Common myeloid progenitor, CD34-positive (primary cell): ENCODE measurements at regions not wholly inside any gene's neighbourhood (a gene's known extent, or its start where the extent isn't known, plus 50 kb on each side); places are given as distances from the start of the nearest gene placed in this dataset.

Experiments
- CTCF ChIA-PET: fragments of 350-600 bp; sonication (Branson Sonifier 250); formaldehyde crosslinking; loops from one replicate; lab custom pipeline; 2021; ENCODE audit warnings: antibody characterized with exemption; lab: Charles Lee
- POLR2A ChIA-PET: fragments of 350-600 bp; sonication (Branson Sonifier 250); formaldehyde crosslinking; loops from one replicate; lab custom pipeline; 2021; ENCODE audit warnings: antibody characterized with exemption; lab: Charles Lee
- DNase-seq, 3 donors: peaks; one replicate each; pipeline versions ENCODE4 v3.0.0 to v3.0.0-alpha.2; 2013
- H3K27ac ChIP-seq, 2 experiments: 1 replicate in 1 of 2; 2 replicates in 1 of 2; pipeline ENCODE4 v1.7.0; 2013; ENCODE audit warnings: inconsistent platforms in 2 of 2, low read length in 2 of 2, mild to moderate bottlenecking in 2 of 2, low read depth in 1 of 2, moderate library complexity in 1 of 2; ENCODE audit not compliant: severe bottlenecking in 2 of 2, insufficient read depth in 1 of 2, poor library complexity in 1 of 2
- H3K27me3 ChIP-seq, 5 experiments: replicated peaks in 2 of 5; 1 replicate in 3 of 5; 2 replicates in 2 of 5; pipeline versions ENCODE4 v1.6.1 to v1.7.0; 2013; ENCODE audit warnings: low read length in 4 of 5, mild to moderate bottlenecking in 2 of 5, moderate library complexity in 2 of 5, inconsistent platforms in 1 of 5; ENCODE audit not compliant: insufficient read depth in 5 of 5, control insufficient read depth in 4 of 5
- H3K36me3 ChIP-seq, 4 experiments: 1 replicate in 2 of 4; 2 replicates in 2 of 4; pipeline versions ENCODE4 v1.6.1 to v1.7.0; 2013; ENCODE audit warnings: low read length in 3 of 4, control low read depth in 1 of 4, mild to moderate bottlenecking in 1 of 4; ENCODE audit not compliant: control insufficient read depth in 4 of 4, insufficient read depth in 4 of 4
- H3K4me1 ChIP-seq, 4 experiments: 1 replicate in 3 of 4; 2 replicates in 1 of 4; pipeline versions ENCODE4 v1.6.1 to v1.7.1; 2013; ENCODE audit warnings: low read length in 3 of 4, mild to moderate bottlenecking in 3 of 4, control low read depth in 1 of 4, inconsistent platforms in 1 of 4, moderate library complexity in 1 of 4; ENCODE audit not compliant: control insufficient read depth in 4 of 4, insufficient read depth in 4 of 4; ENCODE audit errors: control extremely low read depth in 1 of 4
- H3K4me3 ChIP-seq, 7 experiments: 1 replicate in 4 of 7; 2 replicates in 3 of 7; pipeline versions ENCODE4 v1.5.1 to v1.7.0; 2013; ENCODE audit warnings: mild to moderate bottlenecking in 7 of 7, low read length in 6 of 7, moderate library complexity in 6 of 7, inconsistent platforms in 2 of 7, low read depth in 2 of 7, control low read depth in 1 of 7; ENCODE audit not compliant: insufficient read depth in 4 of 7, control insufficient read depth in 1 of 7; ENCODE audit errors: extremely low read depth in 1 of 7
- H3K9me3 ChIP-seq, 5 experiments: 1 replicate in 4 of 5; 2 replicates in 1 of 5; pipeline versions ENCODE4 v1.6.1 to v1.7.1; 2013; ENCODE audit warnings: low read length in 4 of 5, mild to moderate bottlenecking in 2 of 5, inconsistent platforms in 1 of 5, low read depth in 1 of 5, moderate library complexity in 1 of 5; ENCODE audit not compliant: control insufficient read depth in 4 of 5, insufficient read depth in 2 of 5; ENCODE audit errors: control extremely low read depth in 1 of 5
- WGBS: methylation state at CpG from one replicate; pipeline ENCODE4 v1.1.5; 2013; ENCODE audit not compliant: insufficient coverage; 5-methylcytosine and 5-hydroxymethylcytosine counted together

DNA sequence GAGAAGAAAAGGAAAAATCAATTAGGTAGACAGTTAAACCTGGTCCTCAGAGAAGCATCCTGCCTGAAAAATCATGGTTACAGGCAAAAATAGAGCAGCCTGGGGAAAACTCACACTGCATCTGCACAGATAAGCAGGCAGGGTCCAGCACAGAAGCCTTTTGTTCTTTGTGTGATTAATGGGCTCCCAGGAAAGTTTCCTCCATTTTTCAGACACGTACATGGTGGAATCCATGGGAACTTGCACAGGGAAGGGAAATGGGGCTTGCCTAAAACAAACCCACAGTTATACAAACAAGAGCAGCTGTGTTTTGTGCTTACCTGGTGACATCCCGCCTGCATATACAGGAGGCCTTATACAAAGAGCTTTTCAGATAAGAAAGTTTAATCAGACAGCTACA is 243.9 kb upstream of the ATP10B start:
- H3K4me3 ChIP-seq: no peak overlapping the region
- no peaks in the 10 kb centered on the region for H3K36me3 ChIP-seq
- CTCF ChIA-PET: no interaction called here
- 30% methylated on average over 2 of the region's 2 CpGs for WGBS
- H3K9me3 ChIP-seq: peaks cover 0 to 2% (median 0%) of the 10 kb centered on the region in 5 experiments
- no peak overlapping the region for H3K27ac ChIP-seq
- POLR2A ChIA-PET: no interaction called here
- no peaks in the 10 kb centered on the region for H3K27me3 ChIP-seq
- no peak for DNase-seq
- H3K4me1 ChIP-seq: no peaks in the 10 kb centered on the region

DNA sequence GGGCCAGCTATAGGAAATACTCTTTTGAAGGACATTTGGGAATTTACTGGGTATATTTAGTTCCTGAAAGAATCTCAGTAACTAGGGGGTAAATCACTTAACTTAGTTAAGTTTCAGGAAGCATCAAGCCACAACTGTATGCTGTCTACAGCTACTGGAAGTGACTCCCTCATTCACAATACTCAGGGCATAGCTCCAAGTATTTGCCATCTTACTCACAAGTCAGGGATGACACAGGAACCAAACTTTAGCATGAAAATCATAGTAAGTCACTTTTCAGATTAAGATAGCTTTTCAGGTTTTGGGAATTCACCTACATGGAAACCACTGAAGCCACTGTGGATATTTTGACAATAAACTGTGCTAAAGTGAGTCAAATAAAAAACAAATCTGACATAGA is 242.4 kb upstream of the ATP10B start:
- H3K9me3 ChIP-seq: peaks cover 0 to 2% (median 0%) of the 10 kb centered on the region in 5 experiments
- no peaks in the 10 kb centered on the region for H3K27me3 ChIP-seq
- ChIA-PET POLR2A (interaction anchor here (0.7 kb wide), 1 partner anchor 568 kb away, joined by 3 read pairs; no protein-coding TSS in a partner anchor), CTCF (no interaction called here)
- no peak overlapping the region for H3K4me3 ChIP-seq
- H3K27ac ChIP-seq: no peak overlapping the region
- no peak for DNase-seq
- no peaks in the 10 kb centered on the region for H3K36me3 ChIP-seq
- no peaks in the 10 kb centered on the region for H3K4me1 ChIP-seq

DNA sequence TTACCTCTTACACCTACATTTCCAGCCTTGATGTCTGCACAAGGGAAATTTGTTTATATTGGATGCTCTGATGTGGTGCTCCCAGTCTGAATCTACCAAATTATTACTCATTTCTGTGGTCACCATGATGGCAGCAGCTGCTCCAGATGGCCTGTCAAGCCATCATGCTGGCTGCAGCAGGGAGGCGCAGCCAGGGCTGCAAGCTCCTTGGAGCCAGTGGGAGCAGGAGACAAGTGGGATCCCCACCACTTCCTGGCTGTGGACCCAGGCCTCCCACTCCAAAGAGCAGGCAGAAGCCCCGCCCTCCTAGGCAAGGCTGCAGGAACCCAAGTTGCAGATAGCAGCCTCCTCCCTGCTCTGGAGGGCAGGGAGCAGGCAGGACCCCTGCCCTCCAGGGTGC is 241.1 kb upstream of the ATP10B start:
- Histone ChIP-seq H3K27ac (no peak overlapping the region), H3K4me1 (no peaks in the 10 kb centered on the region), H3K36me3 (no peaks in the 10 kb centered on the region), H3K4me3 (no peak overlapping the region), H3K9me3 (peaks cover 0 to 2% (median 0%) of the 10 kb centered on the region in 5 experiments), H3K27me3 (no peaks in the 10 kb centered on the region)
- DNase-seq: no peak
- 100% methylated on average over 2 of the region's 2 CpGs for whole genome bisulfite sequencing
- CTCF ChIA-PET: no interaction called here
- POLR2A ChIA-PET: no interaction called here

DNA sequence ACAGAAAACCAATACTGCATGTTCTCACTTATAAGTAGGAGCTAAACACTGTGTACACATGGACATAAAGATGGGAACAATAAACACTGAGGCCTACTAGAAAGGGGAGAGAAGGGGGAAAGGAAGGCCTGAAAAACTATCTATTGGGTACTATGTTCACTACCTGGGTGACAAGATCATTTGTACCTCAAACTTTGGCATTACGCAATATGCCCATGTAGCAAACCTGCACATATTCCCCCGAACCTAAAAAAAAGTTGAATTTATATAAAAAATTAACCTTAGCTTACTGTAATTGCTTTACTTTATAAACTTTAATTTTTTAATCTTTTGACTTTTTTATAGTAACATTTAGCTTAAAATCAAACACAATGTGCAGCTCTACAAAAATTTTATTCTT is 237.6 kb upstream of the ATP10B start:
- WGBS: no CpG with 5 or more reads among the region's 2 CpGs
- ChIA-PET POLR2A (no interaction called here), CTCF (no interaction called here)

DNA sequence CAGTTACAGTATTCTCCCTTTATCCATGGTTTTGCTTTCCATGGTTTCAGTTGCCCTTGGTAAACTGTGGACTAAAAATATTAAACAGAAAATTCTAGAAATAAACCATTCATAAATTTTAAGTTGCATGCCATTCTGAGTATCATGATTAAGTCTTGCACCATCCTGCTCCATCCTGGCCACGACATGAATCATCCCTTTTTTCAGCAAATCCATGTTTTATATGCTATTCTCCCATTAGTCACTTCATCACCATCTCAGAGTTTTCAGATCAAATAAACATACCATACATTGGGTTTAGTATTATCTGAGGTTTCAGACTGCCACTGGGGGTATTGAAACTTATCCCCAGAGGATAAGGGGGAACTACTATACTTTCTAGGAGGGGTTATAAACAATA is 234.4 kb upstream of the ATP10B start:
- H3K4me1 ChIP-seq: no peaks in the 10 kb centered on the region
- POLR2A ChIA-PET: no interaction called here
- 100% methylated on average over 1 of the region's 1 CpG for WGBS
- no peaks in the 10 kb centered on the region for H3K27me3 ChIP-seq
- no peak overlapping the region for H3K4me3 ChIP-seq
- no peaks in the 10 kb centered on the region for H3K36me3 ChIP-seq
- DNase-seq: no peak
- CTCF ChIA-PET: no interaction called here
- H3K27ac ChIP-seq: no peak overlapping the region
- H3K9me3 ChIP-seq: no peaks in the 10 kb centered on the region

More for the DNA sequence above, 237.6 kb upstream of the ATP10B start:
- no peak for DNase-seq
- Histone ChIP-seq H3K4me3 (no peak overlapping the region), H3K4me1 (no peaks in the 10 kb centered on the region), H3K9me3 (peaks cover 0 to 2% (median 0%) of the 10 kb centered on the region in 5 experiments), H3K27me3 (no peaks in the 10 kb centered on the region), H3K27ac (no peak overlapping the region), H3K36me3 (no peaks in the 10 kb centered on the region)

DNA sequence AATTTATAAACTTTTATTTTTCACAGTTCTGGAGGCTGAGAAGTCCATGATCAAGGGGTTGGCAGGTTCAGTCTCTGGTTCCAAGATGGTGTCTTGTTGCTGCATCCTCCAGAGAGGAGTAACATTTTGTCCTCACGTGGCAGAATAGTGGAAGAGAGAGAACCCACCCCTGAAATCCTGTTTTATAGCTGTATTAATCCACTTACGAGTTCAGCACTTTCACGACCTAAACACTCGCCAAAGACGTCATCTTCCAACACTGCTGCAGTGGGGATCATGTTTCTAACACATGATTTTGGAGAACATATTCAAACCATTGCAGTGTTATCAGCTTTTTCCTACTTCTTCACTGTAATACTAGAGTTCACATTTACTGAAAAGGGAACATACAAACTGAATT is 233.0 kb upstream of the ATP10B start:
- H3K4me3 ChIP-seq: no peak overlapping the region
- H3K4me1 ChIP-seq: no peaks in the 10 kb centered on the region
- no peaks in the 10 kb centered on the region for H3K9me3 ChIP-seq
- no peak for DNase-seq
- H3K27ac ChIP-seq: no peak overlapping the region
- H3K36me3 ChIP-seq: no peaks in the 10 kb centered on the region
- ChIA-PET POLR2A (interaction anchor here (0.6 kb wide), 1 partner anchor 1568 kb away, joined by 6 read pairs; no protein-coding TSS in a partner anchor), CTCF (no interaction called here)
- no peaks in the 10 kb centered on the region for H3K27me3 ChIP-seq
- WGBS: 93% methylated on average over 5 of the region's 5 CpGs

DNA sequence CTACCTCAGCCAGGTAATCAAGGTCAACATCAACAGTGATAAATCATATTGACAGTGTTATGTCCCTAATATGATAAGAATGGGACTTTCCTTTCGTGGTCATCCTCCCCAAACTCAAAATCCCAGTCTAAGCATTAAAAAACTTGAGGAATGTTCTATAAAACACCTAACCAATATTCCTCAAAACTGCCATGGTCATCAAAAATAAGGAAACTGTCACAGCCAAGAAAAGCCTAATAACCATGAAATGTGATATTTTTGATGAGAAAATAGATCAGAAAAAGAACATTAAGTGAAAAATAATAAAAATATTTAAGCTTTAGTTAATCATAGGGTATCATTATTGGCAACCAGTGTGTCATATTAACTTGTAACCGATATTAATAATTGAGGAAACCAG is 232.1 kb upstream of the ATP10B start:
- Histone ChIP-seq H3K36me3 (no peaks in the 10 kb centered on the region), H3K4me3 (no peak overlapping the region), H3K27me3 (no peaks in the 10 kb centered on the region), H3K27ac (no peak overlapping the region), H3K9me3 (peaks cover 0 to 4% (median 0%) of the 10 kb centered on the region in 5 experiments), H3K4me1 (no peaks in the 10 kb centered on the region)
- no CpG with 5 or more reads among the region's 2 CpGs for WGBS
- no peak for DNase-seq
- POLR2A ChIA-PET: no interaction called here
- CTCF ChIA-PET: no interaction called here
